GM10248 (cell line): ENCODE measurements at regions not wholly inside any gene's neighbourhood (a gene's known extent, or its start where the extent isn't known, plus 50 kb on each side); places are given as distances from the start of the nearest gene placed in this dataset.

Experiments used
- CTCF ChIA-PET: fragments of 300-600 bp; sonication (Branson Sonifier 250); formaldehyde crosslinking; extraction: SDS; loops from one replicate; lab custom pipeline; 2021; ENCODE audit warnings: antibody characterized with exemption; lab: Yijun Ruan, JAX
- POLR2A ChIA-PET: fragments of 350-650 bp; sonication (Branson Sonifier 250); formaldehyde crosslinking; extraction: SDS; loops from one replicate; lab custom pipeline; 2020; ENCODE audit warnings: antibody characterized with exemption; lab: Yijun Ruan, JAX
- DNase-seq: peaks from one replicate; pipeline ENCODE4 v3.0.0; 2012; ENCODE audit errors: extremely low spot score
- TF ChIP-seq, protein P1 (sequence below): IDR thresholded peaks from 2 replicates; pipeline ENCODE4 v1.5.1; 2012; ENCODE audit warnings: mild to moderate bottlenecking, low read depth; ENCODE audit errors: extremely low read depth, missing control alignments, control extremely low read depth

DNA sequence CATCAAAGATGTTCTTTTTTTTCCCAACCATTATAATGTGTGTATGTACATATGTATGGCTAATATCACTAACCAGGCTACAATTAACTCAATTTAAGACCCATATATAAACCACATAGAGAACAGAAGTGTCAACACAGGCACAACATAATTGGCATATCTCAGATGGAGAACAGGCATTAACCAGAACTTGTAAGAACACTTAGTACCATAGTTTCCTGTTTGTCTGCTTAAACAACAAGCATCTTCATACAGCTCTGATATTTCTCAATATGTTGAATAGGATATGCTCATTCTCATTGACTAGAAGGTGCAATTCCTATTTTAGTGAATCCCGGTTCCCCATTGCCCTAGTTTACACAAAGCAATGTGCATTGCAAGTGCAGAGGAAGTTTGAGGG is 116.9 kb upstream of the EDNRB start:
- CTCF ChIA-PET, result interaction anchor here (1.0 kb wide), 1 partner anchor 12 kb away, joined by 3 read pairs; no protein-coding TSS in a partner anchor
- POLR2A ChIA-PET, result no interaction called here
- TF ChIP-seq, protein P1, sequence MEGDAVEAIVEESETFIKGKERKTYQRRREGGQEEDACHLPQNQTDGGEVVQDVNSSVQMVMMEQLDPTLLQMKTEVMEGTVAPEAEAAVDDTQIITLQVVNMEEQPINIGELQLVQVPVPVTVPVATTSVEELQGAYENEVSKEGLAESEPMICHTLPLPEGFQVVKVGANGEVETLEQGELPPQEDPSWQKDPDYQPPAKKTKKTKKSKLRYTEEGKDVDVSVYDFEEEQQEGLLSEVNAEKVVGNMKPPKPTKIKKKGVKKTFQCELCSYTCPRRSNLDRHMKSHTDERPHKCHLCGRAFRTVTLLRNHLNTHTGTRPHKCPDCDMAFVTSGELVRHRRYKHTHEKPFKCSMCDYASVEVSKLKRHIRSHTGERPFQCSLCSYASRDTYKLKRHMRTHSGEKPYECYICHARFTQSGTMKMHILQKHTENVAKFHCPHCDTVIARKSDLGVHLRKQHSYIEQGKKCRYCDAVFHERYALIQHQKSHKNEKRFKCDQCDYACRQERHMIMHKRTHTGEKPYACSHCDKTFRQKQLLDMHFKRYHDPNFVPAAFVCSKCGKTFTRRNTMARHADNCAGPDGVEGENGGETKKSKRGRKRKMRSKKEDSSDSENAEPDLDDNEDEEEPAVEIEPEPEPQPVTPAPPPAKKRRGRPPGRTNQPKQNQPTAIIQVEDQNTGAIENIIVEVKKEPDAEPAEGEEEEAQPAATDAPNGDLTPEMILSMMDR, result no peak
- DNase-seq, result no peak

DNA sequence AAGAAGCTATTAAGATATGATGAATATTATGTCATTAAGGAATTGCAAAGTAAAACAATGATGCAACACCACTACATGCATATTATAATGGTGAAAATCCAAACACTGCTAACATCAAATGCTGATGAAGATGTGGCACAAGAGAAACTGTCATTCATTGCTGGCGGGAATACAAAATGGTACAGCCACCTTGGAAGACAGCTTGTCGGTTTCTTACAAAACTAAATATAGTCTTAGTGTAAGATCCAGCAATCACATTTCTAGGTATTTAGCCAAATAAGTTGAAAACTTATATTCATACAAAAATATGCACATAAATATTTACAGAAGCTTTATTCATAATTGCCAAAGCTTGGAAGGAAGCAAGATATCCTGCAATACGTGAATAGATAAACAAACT is 114.9 kb upstream of the EDNRB start:
- POLR2A ChIA-PET, result no interaction called here
- no peak for DNase-seq
- TF ChIP-seq, protein P1, result no peak
- CTCF ChIA-PET, result interaction anchor here (0.9 to 1.5 kb wide), 2 partner anchors 52 to 88 kb away, joined by 3 read pairs; no protein-coding TSS in a partner anchor

DNA sequence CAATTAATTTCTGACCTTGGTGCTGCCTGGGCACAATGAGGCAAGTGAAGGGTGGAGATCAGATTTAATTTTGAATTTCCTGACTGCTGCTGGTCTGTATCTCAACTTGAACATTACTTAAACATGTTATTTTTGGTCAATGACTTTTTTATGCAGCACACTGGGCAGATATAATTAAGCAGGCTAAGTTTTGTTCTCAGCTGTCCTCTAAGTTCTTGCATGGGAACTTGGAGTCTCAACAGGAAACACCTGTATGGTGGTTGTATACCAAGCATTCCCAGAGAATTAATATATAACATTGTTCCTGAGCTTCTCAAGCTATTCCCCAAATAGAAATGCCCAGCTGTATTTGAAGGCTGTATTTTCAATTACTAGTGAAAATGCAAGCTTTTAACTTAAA is 113.5 kb upstream of the EDNRB start:
- POLR2A ChIA-PET, result no interaction called here
- TF ChIP-seq, protein P1, result no peak
- DNase-seq, result no peak
- CTCF ChIA-PET, result interaction anchor here (1.6 kb wide), 1 partner anchor 32 kb away, joined by 3 read pairs; no protein-coding TSS in a partner anchor

DNA sequence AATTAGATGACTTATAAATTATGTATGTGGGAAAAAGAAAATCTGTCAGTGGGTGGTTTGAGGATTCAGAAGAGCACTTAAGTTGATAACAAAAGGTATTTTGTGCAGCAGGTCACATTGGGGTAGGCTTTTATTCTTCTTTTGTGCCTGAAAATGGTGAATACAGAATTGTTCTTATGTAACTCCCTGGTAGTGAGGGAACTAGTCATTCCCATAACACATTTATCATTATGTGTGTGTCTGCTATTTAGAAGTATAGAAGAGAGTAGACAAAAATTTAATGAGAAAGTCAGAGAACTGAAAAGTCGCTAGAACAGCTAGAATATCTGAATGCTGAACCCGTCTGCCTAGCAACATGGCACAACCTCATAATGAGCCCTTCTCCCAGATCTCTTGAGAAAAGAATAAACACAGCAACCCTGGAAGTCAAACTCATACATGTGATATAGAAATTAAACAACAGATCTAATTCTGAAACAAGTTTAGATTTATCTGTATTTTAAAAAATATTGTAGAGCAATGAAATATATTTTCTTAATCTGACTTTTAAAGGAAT is 111.8 kb upstream of the EDNRB start:
- CTCF ChIA-PET, result no interaction called here
- no peak for DNase-seq

DNA sequence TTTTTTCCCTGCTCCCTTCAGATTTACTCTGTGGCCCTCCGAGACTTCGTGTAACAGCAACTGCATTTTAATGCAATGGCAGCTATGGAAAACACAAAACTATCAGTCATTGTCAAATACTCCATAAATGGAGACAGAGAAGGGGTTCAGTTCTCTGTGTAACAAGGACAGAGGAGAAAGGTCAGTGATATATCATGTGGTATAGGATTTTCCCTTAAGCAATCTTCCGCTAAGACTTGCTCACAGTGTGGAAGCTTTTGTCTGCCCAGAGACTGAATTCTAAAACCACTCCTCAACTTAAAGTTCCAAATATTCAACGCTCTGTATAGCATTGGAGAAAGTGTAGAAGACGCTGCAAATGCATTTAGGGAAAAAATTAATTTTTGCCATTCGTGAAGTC is 111.3 kb upstream of the EDNRB start:
- ChIA-PET CTCF (no interaction called here), POLR2A (no interaction called here)
- TF ChIP-seq, protein P1, result no peak
- no peak for DNase-seq

More for the DNA sequence above, 111.8 kb upstream of the EDNRB start:
- TF ChIP-seq, protein P1, result no peak
- POLR2A ChIA-PET, result no interaction called here

DNA sequence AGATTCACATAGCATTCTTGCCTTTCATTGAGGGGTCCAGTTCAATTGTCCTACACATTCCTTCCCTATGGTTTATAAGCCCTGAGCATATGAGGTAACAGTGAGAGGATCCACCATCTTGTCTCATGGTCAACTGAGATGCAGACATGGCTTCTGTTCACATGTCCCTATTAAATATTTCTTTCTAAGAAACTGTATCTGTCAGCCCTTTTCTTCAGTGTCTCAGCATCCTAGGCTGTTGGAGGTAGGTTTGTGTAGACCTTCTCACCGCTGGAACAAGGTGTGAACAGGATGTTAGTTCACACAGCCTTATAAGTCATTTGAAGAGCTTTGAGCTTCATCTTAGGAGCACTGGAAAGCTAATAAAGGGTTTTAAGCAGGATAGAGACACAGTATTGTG is 110.3 kb upstream of the EDNRB start:
- CTCF ChIA-PET, result no interaction called here
- TF ChIP-seq, protein P1, result no peak
- POLR2A ChIA-PET, result no interaction called here
- no peak for DNase-seq
